ENCODE measurements at regions not wholly inside any gene's neighbourhood (a gene's known extent, or its start where the extent isn't known, plus 50 kb on each side); places are given as distances from the start of the nearest gene placed in this dataset.

- Histone ChIP-seq H3K4me1 (replicated peaks in 1 of 4; ENCODE audit: control insufficient read depth in 3 of 4, insufficient read depth in 4 of 4, low read length in 3 of 4) (no peaks in the 10 kb centered on the region), H3K4me2 (ENCODE audit: insufficient read depth in 1 of 2, low read depth in 2 of 2, low read length in 2 of 2) (no peak overlapping the region), H3K56ac (replicated peaks; ENCODE audit: insufficient read length, low read depth, low read length) (no peak overlapping the region), H2BK20ac (ENCODE audit: low read length) (no peak overlapping the region), H4K5ac (ENCODE audit: insufficient read length, low read depth, low read length) (no peak overlapping the region), H4K20me1 (replicated peaks in 1 of 2; ENCODE audit: control insufficient read depth in 1 of 2, insufficient read depth in 2 of 2, low read length in 2 of 2) (no peaks in the 10 kb centered on the region), H3K4me3 (ENCODE audit: extremely low read depth in 1 of 4, insufficient read depth in 2 of 4, low read depth in 3 of 4, low read length in 4 of 4) (no peak overlapping the region), H2BK120ac (replicated peaks; ENCODE audit: low read depth, low read length) (no peak overlapping the region), H4K91ac (replicated peaks; ENCODE audit: insufficient read length, low read length) (no peak overlapping the region), H3K36me3 (ENCODE audit: control insufficient read depth in 2 of 4, insufficient read depth in 4 of 4, low read length in 3 of 4) (no peaks in the 10 kb centered on the region), H3K79me1 (ENCODE audit: low read depth, low read length) (no peaks in the 10 kb centered on the region), H2AK5ac (ENCODE audit: low read depth, low read length) (no peak overlapping the region), H2AFZ (ENCODE audit: low read length) (peak overlapping the region; percentile 59; the same call in 1 of the 2 replicates), H3K4ac (replicated peaks; ENCODE audit: insufficient read length, low read depth, low read length) (no peak overlapping the region), H2BK5ac (ENCODE audit: low read depth, low read length) (no peak overlapping the region), H3K23ac (ENCODE audit: insufficient read length) (no peak overlapping the region), H3K27ac (ENCODE audit: low read depth, low read length) (no peak overlapping the region), H3K9me3 (ENCODE audit: insufficient read depth in 2 of 2, low read depth in 1 of 2, low read length in 1 of 2) (no peaks in the 10 kb centered on the region), H3K23me2 (ENCODE audit: low read depth, low read length) (no peaks in the 10 kb centered on the region), H3K9ac (replicated peaks in 1 of 4; ENCODE audit: extremely low read depth in 1 of 4, low read depth in 3 of 4, low read length in 3 of 4) (no peak overlapping the region), H2BK15ac (ENCODE audit: low read length) (no peak overlapping the region), H3K27me3 (replicated peaks in 1 of 4; ENCODE audit: control insufficient read depth in 3 of 4, extremely low read depth in 1 of 4, insufficient read depth in 3 of 4, low read length in 3 of 4) (no peaks in the 10 kb centered on the region), H3K18ac (ENCODE audit: extremely low read depth, low read length) (no peak overlapping the region), H4K8ac (ENCODE audit: extremely low read depth, insufficient read depth, low read length) (no peak overlapping the region), H3K14ac (ENCODE audit: insufficient read length) (no peak overlapping the region), H2BK12ac (ENCODE audit: low read depth, low read length) (no peak overlapping the region), H3K79me2 (ENCODE audit: control insufficient read depth in 1 of 2, insufficient read depth in 2 of 2, low read length in 2 of 2) (no peaks in the 10 kb centered on the region)
- ChIA-PET CTCF (ENCODE audit: partially characterized antibody) (no interaction called here), POLR2A (ENCODE audit: partially characterized antibody) (no interaction called here)
- no peak for FAIRE-seq
- 89% methylated on average over 2 of the region's 2 CpGs; no CpG with 5 or more reads in 1 of the 2 experiments for WGBS, 2 experiments (ENCODE audit: extremely low coverage in 1 of 2, insufficient coverage in 1 of 2, insufficient read length in 1 of 2, insufficient replicate concordance in 2 of 2, low coverage in 1 of 2, low lambda C conversion rate in 2 of 2, missing lambda C conversion rate in 1 of 2)
- no peak for DNase-seq (ENCODE audit: low read depth in 1 of 2, low spot score in 2 of 2)
- no peak for TF ChIP-seq CHD7 (IDR thresholded peaks at IDR 0.05; ENCODE audit: insufficient replicate concordance, low read length)
These were observed 180.7 kb upstream of the SLC38A2 start for GRCh38 chr12:46553266-46553665.
